HEK293 (cell line): ENCODE measurements at regions not wholly inside any gene's neighbourhood (a gene's known extent, or its start where the extent isn't known, plus 50 kb on each side); places are given as distances from the start of the nearest gene placed in this dataset.

Source experiments
- CTCF ChIA-PET: fragments of 350-600 bp; formaldehyde crosslinking; extraction: SDS; loops from one replicate; lab custom pipeline; 2021; ENCODE audit warnings: antibody characterized with exemption; lab: Yijun Ruan, JAX
- POLR2A ChIA-PET: fragments of 300-600 bp; formaldehyde crosslinking; extraction: SDS; loops from one replicate; lab custom pipeline; 2020; ENCODE audit warnings: antibody characterized with exemption, inconsistent platforms; lab: Yijun Ruan, JAX
- H3K27ac ChIP-seq: fragments of 200-500 bp; sonication (Bioruptor generic); 2 replicates; pipeline ENCODE4 v1.5.1; 2014; ENCODE audit warnings: low read depth, low read length, control low read depth, inconsistent platforms; ENCODE audit errors: extremely low read depth
- H3K36me3 ChIP-seq, 2 experiments: fragments of 200-500 bp in 1 of 2; sonication (Bioruptor generic) in 1 of 2; 1 replicate in 1 of 2; 2 replicates in 1 of 2; pipeline ENCODE4 v1.5.1; 2014 to 2017; ENCODE audit warnings: inconsistent platforms in 2 of 2, low read length in 2 of 2; ENCODE audit not compliant: control insufficient read depth in 2 of 2, insufficient read depth in 1 of 2
- H3K4me1 ChIP-seq: fragments of 200-500 bp; sonication (Bioruptor generic); 2 replicates; pipeline ENCODE4 v1.5.1; 2014; ENCODE audit warnings: mild to moderate bottlenecking, low read length, inconsistent platforms; ENCODE audit not compliant: control insufficient read depth, insufficient read depth
- H3K4me3 ChIP-seq: 2 replicates; pipeline ENCODE4 v1.5.1; 2011; ENCODE audit warnings: low read depth, mild to moderate bottlenecking, control low read depth, low read length, moderate library complexity
- H3K9me3 ChIP-seq: fragments of 200-500 bp; sonication (Bioruptor generic); 2 replicates; pipeline ENCODE4 v1.5.1; 2014; ENCODE audit warnings: low read depth, low read length, inconsistent platforms; ENCODE audit not compliant: control insufficient read depth, insufficient read depth
- BCL11B ChIP-seq: fragments of 450-650 bp; formaldehyde crosslinking; IDR thresholded peaks from 2 replicates; pipeline ENCODE4 v1.5.1; 2016; ENCODE audit warnings: low read depth, missing biosample characterization, missing genetic modification characterization
- GFI1B ChIP-seq: fragments of 450-650 bp; formaldehyde crosslinking; IDR thresholded peaks from 2 replicates; pipeline ENCODE4 v1.5.1; 2016; ENCODE audit warnings: missing biosample characterization, missing genetic modification characterization
- GLIS2 ChIP-seq: fragments of 450-650 bp; formaldehyde crosslinking; IDR thresholded peaks from 2 replicates; pipeline ENCODE4 v1.5.1; 2016; ENCODE audit warnings: missing biosample characterization, missing genetic modification characterization
- OSR2 ChIP-seq: fragments of 450-650 bp; formaldehyde crosslinking; IDR thresholded peaks from 2 replicates; pipeline ENCODE4 v1.5.1; 2016; ENCODE audit warnings: missing biosample characterization, missing genetic modification characterization
- OVOL3 ChIP-seq: fragments of 450-650 bp; formaldehyde crosslinking; IDR thresholded peaks from 2 replicates; pipeline ENCODE4 v1.5.1; 2016; ENCODE audit warnings: missing biosample characterization, missing genetic modification characterization
- PRDM1 ChIP-seq: fragments of 450-650 bp; formaldehyde crosslinking; IDR thresholded peaks from 2 replicates; pipeline ENCODE4; 2016; ENCODE audit warnings: missing biosample characterization, missing genetic modification characterization
- RBAK ChIP-seq: fragments of 450-650 bp; formaldehyde crosslinking; IDR thresholded peaks from 2 replicates; pipeline ENCODE4 v1.5.1; 2016; ENCODE audit warnings: missing biosample characterization, missing genetic modification characterization
- REST ChIP-seq: fragments of 450-650 bp; formaldehyde crosslinking; IDR thresholded peaks from 2 replicates; pipeline ENCODE4 v1.5.1; 2016; ENCODE audit warnings: missing biosample characterization, missing genetic modification characterization
- ZFP41 ChIP-seq: fragments of 450-650 bp; formaldehyde crosslinking; IDR thresholded peaks from 2 replicates; pipeline ENCODE4 v1.5.1; 2016; ENCODE audit warnings: missing biosample characterization, missing genetic modification characterization, borderline replicate concordance
- ZNF121 ChIP-seq: fragments of 450-650 bp; formaldehyde crosslinking; IDR thresholded peaks from 2 replicates; pipeline ENCODE4 v1.5.1; 2016; ENCODE audit warnings: missing biosample characterization, missing genetic modification characterization
- ZNF157 ChIP-seq: fragments of 450-650 bp; formaldehyde crosslinking; IDR thresholded peaks from 2 replicates; pipeline ENCODE4 v1.5.1; 2016; ENCODE audit warnings: missing biosample characterization, missing genetic modification characterization
- ZNF174 ChIP-seq: fragments of 450-650 bp; formaldehyde crosslinking; IDR thresholded peaks from 2 replicates; pipeline ENCODE4 v1.5.0; 2017; ENCODE audit warnings: missing biosample characterization, mild to moderate bottlenecking, missing genetic modification characterization
- ZNF214 ChIP-seq: fragments of 450-650 bp; formaldehyde crosslinking; IDR thresholded peaks from 2 replicates; pipeline ENCODE4 v1.5.1; 2017; ENCODE audit warnings: missing biosample characterization, mild to moderate bottlenecking, missing genetic modification characterization, borderline replicate concordance
- ZNF223 ChIP-seq: fragments of 450-650 bp; formaldehyde crosslinking; IDR thresholded peaks from 2 replicates; pipeline ENCODE4 v1.5.1; 2016; ENCODE audit warnings: missing biosample characterization, missing genetic modification characterization
- ZNF24 ChIP-seq: fragments of 450-650 bp; formaldehyde crosslinking; IDR thresholded peaks from 2 replicates; pipeline ENCODE4 v1.5.1; 2016; ENCODE audit warnings: missing biosample characterization, missing genetic modification characterization
- ZNF274 ChIP-seq, 2 experiments: fragments of 200-500 bp in 1 of 2; fragments of 450-650 bp in 1 of 2; sonication (Bioruptor generic) in 1 of 2; formaldehyde crosslinking in 1 of 2; IDR thresholded peaks; 2 replicates each; pipeline versions ENCODE4 v1.5.1 to v1.6.1; 2014 to 2016; ENCODE audit warnings: borderline replicate concordance in 1 of 2, inconsistent platforms in 1 of 2, low read length in 1 of 2, missing biosample characterization in 1 of 2, missing genetic modification characterization in 1 of 2
- ZNF324 ChIP-seq: fragments of 450-650 bp; formaldehyde crosslinking; IDR thresholded peaks from 2 replicates; pipeline ENCODE4 v1.5.1; 2016; ENCODE audit warnings: missing biosample characterization, missing genetic modification characterization
- ZNF473 ChIP-seq: fragments of 450-650 bp; formaldehyde crosslinking; IDR thresholded peaks from 2 replicates; pipeline ENCODE4 v1.5.1; 2017; ENCODE audit warnings: missing biosample characterization, missing genetic modification characterization
- ZNF548 ChIP-seq: fragments of 450-650 bp; formaldehyde crosslinking; IDR thresholded peaks from 2 replicates; pipeline ENCODE4 v1.5.1; 2016; ENCODE audit warnings: missing biosample characterization, missing genetic modification characterization
- ZNF558 ChIP-seq: fragments of 450-650 bp; formaldehyde crosslinking; IDR thresholded peaks from 2 replicates; pipeline ENCODE4 v1.5.1; 2016; ENCODE audit warnings: missing biosample characterization, missing genetic modification characterization
- ZNF560 ChIP-seq: fragments of 450-650 bp; formaldehyde crosslinking; IDR thresholded peaks from 2 replicates; pipeline ENCODE4 v1.5.1; 2017; ENCODE audit warnings: missing biosample characterization, missing genetic modification characterization, borderline replicate concordance
- ZNF596 ChIP-seq: fragments of 450-650 bp; IDR thresholded peaks from 2 replicates; pipeline ENCODE4 v1.5.0; 2018; ENCODE audit warnings: missing biosample characterization, mild to moderate bottlenecking, missing genetic modification characterization, moderate library complexity
- ZNF600 ChIP-seq: fragments of 450-650 bp; formaldehyde crosslinking; IDR thresholded peaks from 2 replicates; pipeline ENCODE4 v1.5.1; 2016; ENCODE audit warnings: missing biosample characterization, missing genetic modification characterization
- ZNF658 ChIP-seq: fragments of 450-650 bp; formaldehyde crosslinking; IDR thresholded peaks from 2 replicates; pipeline ENCODE4; 2016; ENCODE audit warnings: missing biosample characterization, missing genetic modification characterization
- ZNF785 ChIP-seq: fragments of 450-650 bp; formaldehyde crosslinking; IDR thresholded peaks from 2 replicates; pipeline ENCODE4 v1.5.1; 2016; ENCODE audit warnings: missing biosample characterization, missing genetic modification characterization
- ZNF830 ChIP-seq: fragments of 450-650 bp; IDR thresholded peaks from 2 replicates; pipeline ENCODE4 v1.5.0; 2018; ENCODE audit warnings: missing biosample characterization, missing genetic modification characterization, low read depth, mild to moderate bottlenecking, moderate library complexity
- TF ChIP-seq, protein P1 (sequence below): fragments of 450-650 bp; formaldehyde crosslinking; IDR thresholded peaks from 2 replicates; pipeline ENCODE4 v1.5.1; 2016; ENCODE audit warnings: missing biosample characterization, missing genetic modification characterization

GRCh38 chr3:81198756-81199155 is 562.7 kb downstream of the GBE1 start:
- Histone ChIP-seq H3K9me3 (no peaks in the 10 kb centered on the region), H3K4me3 (no peak overlapping the region), H3K36me3 (no peaks in the 10 kb centered on the region), H3K4me1 (no peaks in the 10 kb centered on the region), H3K27ac (no peak overlapping the region)
- TF ChIP-seq ZFP41 (tag by site-specific recombination) (no peak), ZNF324 (tag by site-specific recombination) (no peak), BCL11B (no peak), PRDM1 (tag by site-specific recombination) (no peak), ZNF548 (tag by site-specific recombination) (no peak), ZNF658 (no peak), ZNF558 (no peak)
- POLR2A ChIA-PET: no interaction called here
- CTCF ChIA-PET: no interaction called here

- Histone ChIP-seq H3K36me3 (no peaks in the 10 kb centered on the region), H3K27ac (no peak overlapping the region), H3K9me3 (no peaks in the 10 kb centered on the region), H3K4me3 (no peak overlapping the region), H3K4me1 (no peaks in the 10 kb centered on the region)
- TF ChIP-seq RBAK (tag by site-specific recombination): no peak
- TF ChIP-seq OVOL3 (tag by site-specific recombination): no peak
- no peak for TF ChIP-seq ZNF473
- no peak for TF ChIP-seq ZNF24
- no peak for TF ChIP-seq OSR2
- TF ChIP-seq REST (tag by site-specific recombination): no peak
- no peak for TF ChIP-seq ZNF560 (tag by site-specific recombination)
- TF ChIP-seq ZNF548 (tag by site-specific recombination): no peak
- no peak for TF ChIP-seq ZNF830 (tag by site-specific recombination)
- no peak for TF ChIP-seq ZNF223 (tag by site-specific recombination)
- TF ChIP-seq GLIS2 (tag by site-specific recombination): no peak
- TF ChIP-seq ZNF214 (tag by site-specific recombination): no peak
- POLR2A ChIA-PET: no interaction called here
- CTCF ChIA-PET: no interaction called here
Measured at GRCh38 chr3:81198216-81198615, 563.2 kb downstream of the GBE1 start.

DNA sequence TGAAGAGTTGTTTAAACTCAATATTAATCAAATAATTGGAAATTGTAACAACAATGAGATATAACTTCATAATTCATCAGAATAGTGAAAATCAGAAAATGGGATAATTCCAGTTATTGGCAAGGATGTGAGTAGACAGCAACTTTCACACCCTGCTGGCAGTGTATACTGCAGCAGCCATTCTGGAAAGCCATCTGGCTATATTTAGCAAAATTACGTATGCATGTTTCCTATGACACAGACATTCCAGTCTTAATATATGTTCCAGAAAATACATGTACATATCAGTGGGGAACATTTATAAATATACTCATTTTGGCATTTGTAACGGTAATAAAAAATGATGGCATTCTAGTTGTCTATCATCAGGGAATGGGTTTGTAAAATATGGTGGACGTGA is 564.1 kb downstream of the GBE1 start:
- Histone ChIP-seq H3K9me3 (no peaks in the 10 kb centered on the region), H3K4me1 (no peaks in the 10 kb centered on the region), H3K4me3 (no peak overlapping the region), H3K36me3 (no peaks in the 10 kb centered on the region), H3K27ac (no peak overlapping the region)
- POLR2A ChIA-PET: no interaction called here
- CTCF ChIA-PET: no interaction called here
- TF ChIP-seq GLIS2 (tag by site-specific recombination): no peak
- TF ChIP-seq ZNF121 (tag by site-specific recombination): no peak
- TF ChIP-seq GFI1B (tag by site-specific recombination): no peak
- TF ChIP-seq REST (tag by site-specific recombination): no peak
- TF ChIP-seq ZNF785: no peak
- no peak for TF ChIP-seq ZNF600 (tag by site-specific recombination)
- TF ChIP-seq, protein P1, sequence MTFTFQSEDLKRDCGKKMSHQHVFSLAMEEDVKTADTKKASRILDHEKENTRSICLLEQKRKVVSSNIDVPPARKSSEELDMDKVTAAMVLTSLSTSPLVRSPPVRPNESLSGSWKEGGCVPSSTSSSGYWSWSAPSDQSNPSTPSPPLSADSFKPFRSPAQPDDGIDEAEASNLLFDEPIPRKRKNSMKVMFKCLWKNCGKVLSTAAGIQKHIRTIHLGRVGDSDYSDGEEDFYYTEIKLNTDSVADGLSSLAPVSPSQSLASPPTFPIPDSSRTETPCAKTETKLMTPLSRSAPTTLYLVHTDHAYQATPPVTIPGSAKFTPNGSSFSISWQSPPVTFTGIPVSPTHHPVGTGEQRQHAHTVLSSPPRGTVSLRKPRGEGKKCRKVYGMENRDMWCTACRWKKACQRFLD (tag by site-specific recombination): no peak
- TF ChIP-seq ZNF596 (tag by site-specific recombination): no peak
- TF ChIP-seq ZNF157 (tag by site-specific recombination): no peak
- no peak for TF ChIP-seq OSR2
- TF ChIP-seq BCL11B: no peak
- TF ChIP-seq ZNF174: no peak
- TF ChIP-seq ZNF274 (IDR thresholded peaks at IDR 0.05; ENCODE audit: low read length): no peak
- TF ChIP-seq ZNF274 (tag by site-specific recombination; IDR thresholded peaks at IDR 0.05; ENCODE audit: borderline replicate concordance): no peak
